HCT116 (cell line): ENCODE measurements at regions not wholly inside any gene's neighbourhood (a gene's known extent, or its start where the extent isn't known, plus 50 kb on each side); places are given as distances from the start of the nearest gene placed in this dataset.

Experiments used
- TF ChIP-seq, protein P1 (sequence below), 3 experiments: fragments of 200-600 bp in 1 of 3; sonication (generic) in 1 of 3; IDR thresholded peaks in 2 of 3; conservative IDR thresholded peaks in 1 of 3; 2 replicates each; pipeline ENCODE4 v1.5.1; 2012 to 2017; ENCODE audit warnings: low read depth in 2 of 3, low read length in 2 of 3, antibody characterized with exemption in 1 of 3, borderline replicate concordance in 1 of 3, control low read depth in 1 of 3, mild to moderate bottlenecking in 1 of 3, mixed read lengths in 1 of 3, mixed run types in 1 of 3, moderate library complexity in 1 of 3; ENCODE audit not compliant: insufficient read depth in 1 of 3
- TF ChIP-seq, protein P2 (sequence below): IDR thresholded peaks from 2 replicates; pipeline ENCODE4 v1.6.1; 2012

DNA sequence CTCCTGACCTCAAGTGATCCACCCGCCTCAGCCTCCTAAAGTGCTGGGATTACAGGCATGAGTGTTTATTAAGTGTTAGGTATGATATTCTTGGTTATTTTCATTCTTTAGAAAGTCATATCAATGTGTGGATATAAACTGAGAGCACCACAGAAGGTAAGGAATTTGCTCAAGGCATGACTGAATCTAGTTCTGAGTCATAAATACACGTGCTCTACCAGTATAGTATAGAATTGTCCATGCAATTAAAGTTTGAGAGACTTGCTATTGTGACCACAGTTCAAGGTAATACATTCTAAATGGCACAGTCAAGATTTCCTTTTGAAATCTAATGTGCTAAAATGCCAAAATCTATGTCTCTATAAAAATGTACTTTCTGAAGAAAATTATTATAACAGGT lies 401.1 kb upstream of the CHRM3 start:
- TF ChIP-seq, protein P1, sequence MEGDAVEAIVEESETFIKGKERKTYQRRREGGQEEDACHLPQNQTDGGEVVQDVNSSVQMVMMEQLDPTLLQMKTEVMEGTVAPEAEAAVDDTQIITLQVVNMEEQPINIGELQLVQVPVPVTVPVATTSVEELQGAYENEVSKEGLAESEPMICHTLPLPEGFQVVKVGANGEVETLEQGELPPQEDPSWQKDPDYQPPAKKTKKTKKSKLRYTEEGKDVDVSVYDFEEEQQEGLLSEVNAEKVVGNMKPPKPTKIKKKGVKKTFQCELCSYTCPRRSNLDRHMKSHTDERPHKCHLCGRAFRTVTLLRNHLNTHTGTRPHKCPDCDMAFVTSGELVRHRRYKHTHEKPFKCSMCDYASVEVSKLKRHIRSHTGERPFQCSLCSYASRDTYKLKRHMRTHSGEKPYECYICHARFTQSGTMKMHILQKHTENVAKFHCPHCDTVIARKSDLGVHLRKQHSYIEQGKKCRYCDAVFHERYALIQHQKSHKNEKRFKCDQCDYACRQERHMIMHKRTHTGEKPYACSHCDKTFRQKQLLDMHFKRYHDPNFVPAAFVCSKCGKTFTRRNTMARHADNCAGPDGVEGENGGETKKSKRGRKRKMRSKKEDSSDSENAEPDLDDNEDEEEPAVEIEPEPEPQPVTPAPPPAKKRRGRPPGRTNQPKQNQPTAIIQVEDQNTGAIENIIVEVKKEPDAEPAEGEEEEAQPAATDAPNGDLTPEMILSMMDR (IDR thresholded peaks at IDR 0.05 in 2 of 3, conservative IDR thresholded peaks at IDR 0.05 in 1 of 3; ENCODE audit: borderline replicate concordance in 1 of 3, insufficient read depth in 1 of 3, low read depth in 2 of 3, low read length in 2 of 3): no peak
- TF ChIP-seq, protein P2, sequence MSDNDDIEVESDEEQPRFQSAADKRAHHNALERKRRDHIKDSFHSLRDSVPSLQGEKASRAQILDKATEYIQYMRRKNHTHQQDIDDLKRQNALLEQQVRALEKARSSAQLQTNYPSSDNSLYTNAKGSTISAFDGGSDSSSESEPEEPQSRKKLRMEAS: no peak
